Stimulated activated CD4-positive, alpha-beta T cell treated with anti-CD3 and anti-CD28 coated beads, Interleukin-2, amount 100 ng/mL, for 24 hours (primary cell): ENCODE measurements at regions not wholly inside any gene's neighbourhood (a gene's known extent, or its start where the extent isn't known, plus 50 kb on each side); places are given as distances from the start of the nearest gene placed in this dataset.

ENCODE experiments used
- DNase-seq, 2 donors: peaks; one replicate each; pipeline ENCODE4 v3.0.0-alpha.2; 2020

DNA sequence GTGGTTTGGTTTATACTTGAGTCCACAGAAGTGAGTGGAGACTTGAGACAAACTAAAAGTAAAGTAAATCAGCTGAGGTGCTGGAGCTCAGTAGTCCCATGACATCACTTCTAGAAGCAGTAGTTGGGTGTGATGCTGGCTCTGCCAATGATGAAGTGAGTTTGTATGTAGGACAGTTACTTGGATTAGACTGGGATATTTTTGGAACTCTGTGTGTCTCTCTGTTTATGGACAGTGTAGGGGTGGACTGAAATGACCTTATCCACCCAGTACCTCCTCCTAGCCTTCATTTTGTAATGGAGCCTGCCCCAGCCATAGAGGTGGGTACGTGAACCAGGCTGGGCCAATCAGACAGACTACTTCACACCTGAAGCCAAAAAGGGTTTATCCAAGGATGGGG, 52.2 kb downstream of the POLR1D start:
- DNase-seq = no peak

DNA sequence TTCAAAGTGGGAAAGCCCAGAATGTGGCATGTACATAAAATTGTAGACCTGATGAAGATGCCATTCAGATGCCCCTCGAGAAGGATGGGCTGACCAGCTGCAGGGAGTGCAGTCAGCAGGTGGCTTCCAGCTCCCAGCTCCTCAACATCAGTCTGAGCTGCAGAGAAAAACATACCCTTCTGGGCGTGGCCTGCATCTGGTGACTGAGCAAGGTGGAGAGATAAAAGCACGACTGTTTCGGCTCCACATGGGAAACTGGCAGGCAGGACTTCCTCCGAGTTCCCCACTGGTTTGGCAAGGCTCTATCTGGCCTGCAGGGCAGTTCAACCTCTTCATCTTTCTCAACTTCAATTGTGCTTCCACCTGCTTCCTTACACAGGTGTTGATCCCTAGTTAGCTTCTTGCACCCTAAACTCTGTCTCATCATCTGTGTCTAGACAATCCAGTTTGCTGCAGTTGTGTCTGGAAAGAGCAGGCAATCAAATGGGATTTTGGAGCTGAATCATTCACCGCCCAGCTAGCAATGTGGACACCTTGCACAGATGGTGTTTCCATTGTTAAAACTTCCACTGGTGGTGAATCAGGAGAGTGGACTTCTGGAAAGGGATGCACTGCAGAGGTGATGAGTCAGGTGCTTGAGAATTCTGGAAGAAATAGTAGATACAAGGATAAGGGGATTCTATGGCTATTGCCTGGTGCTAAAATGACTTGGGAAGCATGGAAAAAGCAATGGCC, 56.8 kb downstream of the POLR1D start:
- DNase-seq = no peak

GRCh38 chr13:27679396-27679795, 57.7 kb downstream of the POLR1D start:
- no peak for DNase-seq

GRCh38 chr13:27679896-27680295, 58.2 kb downstream of the POLR1D start:
- DNase-seq = no peak

- no peak for DNase-seq
Observed at GRCh38 chr13:27680465-27680864, 58.8 kb downstream of the POLR1D start.

DNA sequence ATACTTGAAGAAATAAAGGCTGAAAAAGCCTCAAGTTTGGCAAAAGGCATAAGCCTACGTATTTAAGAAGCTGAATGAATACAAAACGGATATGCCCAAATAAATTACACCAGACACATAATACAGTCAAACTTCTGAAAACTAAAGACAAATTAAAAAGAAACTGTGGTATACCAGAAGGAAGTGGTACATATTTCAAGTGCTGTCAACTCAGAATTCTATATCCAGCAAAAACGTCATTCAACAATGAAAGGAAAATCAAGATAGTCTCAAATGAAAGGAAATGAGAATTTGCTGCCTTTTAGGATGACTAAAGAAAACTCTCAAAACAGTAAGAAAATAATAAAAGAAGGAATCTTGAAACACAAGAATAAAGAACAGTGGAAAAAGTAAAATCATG, 69.5 kb downstream of the POLR1D start:
- no peak for DNase-seq

GRCh38 chr13:27696731-27697130, 75.0 kb downstream of the POLR1D start:
- DNase-seq = no peak

DNA sequence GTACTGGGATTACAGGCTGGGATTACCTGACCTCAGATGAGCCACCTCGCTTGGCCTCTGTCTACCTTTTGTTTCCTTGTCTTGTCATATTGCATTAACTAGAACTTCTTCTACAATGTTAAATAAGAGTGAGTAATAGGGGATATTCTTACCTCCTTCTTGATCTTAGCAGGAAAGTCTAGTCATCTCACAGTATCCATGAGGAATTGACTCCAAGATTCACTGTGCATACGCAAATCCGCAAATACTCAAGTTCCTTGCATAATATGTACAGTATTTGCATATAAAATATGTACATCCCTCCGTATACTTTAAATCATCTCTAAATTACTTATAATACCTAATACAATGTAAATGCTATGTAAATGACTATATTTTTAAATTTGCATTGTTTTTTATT, 78.3 kb downstream of the POLR1D start:
- DNase-seq = no peak

DNA sequence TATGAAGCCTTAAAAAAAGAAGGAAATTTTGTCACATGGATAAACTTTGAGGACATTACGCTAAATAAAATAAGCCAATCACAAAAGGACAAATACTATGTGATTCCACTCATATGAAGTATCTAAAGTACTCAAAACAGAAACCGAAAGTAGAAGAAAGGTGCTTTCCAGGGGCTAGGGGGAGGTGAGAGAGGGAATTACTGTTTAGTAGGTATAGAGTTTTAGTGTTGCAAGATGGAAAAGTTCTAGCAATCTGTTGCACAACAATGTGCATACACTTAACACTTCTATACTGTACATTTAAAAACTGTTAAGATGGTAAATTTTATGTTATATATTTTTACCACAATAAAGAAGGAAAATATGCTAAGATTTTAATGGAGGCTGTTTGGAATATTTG, 83.0 kb downstream of the POLR1D start:
- no peak for DNase-seq

DNA sequence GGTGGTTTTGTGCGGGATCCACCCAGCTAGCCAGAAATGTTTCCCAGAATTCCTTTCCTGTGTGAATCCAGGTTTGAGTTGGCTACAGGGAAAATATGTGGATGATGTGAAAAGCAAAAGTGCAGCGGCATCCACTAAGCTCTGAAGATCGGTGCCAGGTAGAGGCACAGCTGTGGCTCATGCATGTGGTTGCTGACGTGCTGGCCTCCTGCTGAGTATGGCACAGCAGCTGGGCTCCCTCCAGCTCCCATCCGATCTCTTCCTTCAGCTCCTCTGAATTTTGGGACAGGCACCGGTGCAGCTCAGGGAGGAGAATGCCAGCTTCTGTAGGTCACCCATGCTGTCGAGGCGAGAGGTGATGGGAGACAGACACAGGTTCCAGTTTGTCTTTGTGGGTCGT, 84.0 kb upstream of the GSX1 start:
- DNase-seq = no peak

DNA sequence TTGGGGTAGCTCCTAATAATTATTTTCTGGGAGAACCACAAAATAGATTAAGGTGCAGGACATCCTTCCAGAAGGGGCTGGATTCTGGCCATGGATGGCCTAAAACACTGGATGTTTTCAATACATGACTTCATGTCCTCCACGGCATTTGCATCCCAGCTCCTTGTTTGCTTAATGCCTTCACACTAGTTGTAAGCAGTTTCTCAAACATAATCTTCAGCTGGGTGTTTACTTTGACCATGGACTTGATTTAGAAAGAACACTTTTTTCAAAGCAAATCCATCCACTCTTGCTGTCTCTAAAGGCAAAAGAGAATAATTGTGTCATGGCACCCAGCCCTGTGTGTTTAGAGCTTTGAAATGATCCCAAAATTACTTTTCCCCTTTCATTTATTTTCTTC, 82.5 kb upstream of the GSX1 start:
- DNase-seq = no peak

- peak; percentile 4 to 20 for DNase-seq
Observed at GRCh38 chr13:27712421-27712820, 79.9 kb upstream of the GSX1 start.

DNA sequence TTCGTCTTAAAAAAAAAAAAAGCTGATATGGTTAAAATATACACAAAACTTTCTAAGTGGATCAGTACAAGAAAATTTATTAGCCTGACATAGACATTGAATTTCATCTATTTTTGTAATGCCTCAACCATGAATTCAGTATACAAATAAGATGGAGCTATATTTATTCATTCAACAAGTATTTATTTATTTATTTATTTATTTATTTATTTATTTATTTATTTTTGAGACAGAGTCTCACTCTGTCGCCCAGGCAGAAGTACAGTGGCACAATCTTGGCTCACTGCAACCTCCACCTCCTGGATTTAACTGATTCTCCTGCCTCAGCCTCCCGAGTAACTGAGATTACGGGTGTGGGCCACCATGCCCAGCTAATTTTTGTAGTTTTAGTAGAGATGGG, 78.5 kb upstream of the GSX1 start:
- DNase-seq = no peak

- no peak for DNase-seq
Observed at GRCh38 chr13:27721681-27722080, 70.6 kb upstream of the GSX1 start.

- no peak for DNase-seq
Observed at GRCh38 chr13:27728271-27728670, 64.0 kb upstream of the GSX1 start.

DNA sequence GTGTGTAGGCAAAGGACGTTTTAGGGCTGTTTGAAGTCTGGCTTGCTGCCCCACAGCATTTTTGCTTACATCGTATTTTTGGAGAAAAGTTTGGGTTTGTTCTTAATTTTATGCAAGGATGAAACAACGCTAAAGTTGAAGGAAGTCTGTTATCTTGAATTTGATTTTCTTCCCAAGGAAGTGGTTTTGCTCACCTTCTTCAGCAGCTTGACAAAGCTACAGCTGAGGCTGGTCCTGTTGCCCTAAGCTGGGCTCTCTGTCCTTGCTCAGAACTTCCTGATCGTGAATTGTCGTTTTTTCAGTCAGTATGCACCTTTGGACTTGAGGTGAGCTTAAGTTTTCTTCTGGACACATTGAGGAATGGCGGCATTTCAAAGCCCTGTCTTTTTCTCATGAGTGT, 62.1 kb upstream of the GSX1 start:
- no peak for DNase-seq
